ENCODE measurements at regions not wholly inside any gene's neighbourhood (a gene's known extent, or its start where the extent isn't known, plus 50 kb on each side); places are given as distances from the start of the nearest gene placed in this dataset.

- DNase-seq (ENCODE audit: extremely low read depth, low read depth, low spot score): no peak
Measured at GRCh38 chr12:24307716-24308335, 358.4 kb upstream of the SOX5 start.

GRCh38 chr12:24307153-24307552, 357.7 kb upstream of the SOX5 start:
- no peak for DNase-seq (ENCODE audit: extremely low read depth, low read depth, low spot score)

- no peak for DNase-seq (ENCODE audit: extremely low read depth, low read depth, low spot score)
Measured at GRCh38 chr12:24306001-24306400, 356.5 kb upstream of the SOX5 start.

GRCh38 chr12:24304285-24304684, 354.8 kb upstream of the SOX5 start:
- no peak for DNase-seq (ENCODE audit: extremely low read depth, low read depth, low spot score)

- no peak for DNase-seq (ENCODE audit: extremely low read depth, low read depth, low spot score)
Measured at GRCh38 chr12:24302708-24303107, 353.2 kb upstream of the SOX5 start.

GRCh38 chr12:24297516-24297915, 348.0 kb upstream of the SOX5 start:
- no peak for DNase-seq (ENCODE audit: extremely low read depth, low read depth, low spot score)

- DNase-seq (ENCODE audit: extremely low read depth, low read depth, low spot score): no peak
Measured at GRCh38 chr12:24293549-24293948, 344.1 kb upstream of the SOX5 start.

GRCh38 chr12:24287963-24288362, 338.5 kb upstream of the SOX5 start:
- DNase-seq (ENCODE audit: extremely low read depth, low read depth, low spot score): no peak

- no peak for DNase-seq (ENCODE audit: extremely low read depth, low read depth, low spot score)
Measured at GRCh38 chr12:24285448-24285847, 336.0 kb upstream of the SOX5 start.

- DNase-seq (ENCODE audit: extremely low read depth, low read depth, low spot score): no peak
Measured at GRCh38 chr12:24281341-24281740, 331.9 kb upstream of the SOX5 start.

- no peak for DNase-seq (ENCODE audit: extremely low read depth, low read depth, low spot score)
Measured at GRCh38 chr12:24280056-24280842, 330.8 kb upstream of the SOX5 start.

- DNase-seq (ENCODE audit: extremely low read depth, low read depth, low spot score): no peak
Measured at GRCh38 chr12:24278832-24279231, 329.4 kb upstream of the SOX5 start.

- DNase-seq (ENCODE audit: extremely low read depth, low read depth, low spot score): no peak
Measured at GRCh38 chr12:24270965-24271364, 321.5 kb upstream of the SOX5 start.

- DNase-seq (ENCODE audit: extremely low read depth, low read depth, low spot score): no peak
Measured at GRCh38 chr12:24270464-24270863, 321.0 kb upstream of the SOX5 start.

- no peak for DNase-seq (ENCODE audit: extremely low read depth, low read depth, low spot score)
Measured at GRCh38 chr12:24268663-24269186, 319.3 kb upstream of the SOX5 start.

- DNase-seq (ENCODE audit: extremely low read depth, low read depth, low spot score): no peak
Measured at GRCh38 chr12:24266982-24267381, 317.5 kb upstream of the SOX5 start.

- no peak for DNase-seq (ENCODE audit: extremely low read depth, low read depth, low spot score)
Measured at GRCh38 chr12:24256684-24257083, 307.2 kb upstream of the SOX5 start.

- no peak for DNase-seq (ENCODE audit: extremely low read depth, low read depth, low spot score)
Measured at GRCh38 chr12:24255920-24256665, 306.6 kb upstream of the SOX5 start.

GRCh38 chr12:24252602-24253001, 303.1 kb upstream of the SOX5 start:
- DNase-seq (ENCODE audit: extremely low read depth, low read depth, low spot score): no peak

- DNase-seq (ENCODE audit: extremely low read depth, low read depth, low spot score): no peak
Measured at GRCh38 chr12:24246934-24247333, 297.5 kb upstream of the SOX5 start.

- DNase-seq (ENCODE audit: extremely low read depth, low read depth, low spot score): no peak
Measured at GRCh38 chr12:24246376-24246775, 296.9 kb upstream of the SOX5 start.

- no peak for DNase-seq (ENCODE audit: extremely low read depth, low read depth, low spot score)
Measured at GRCh38 chr12:24244801-24245200, 295.3 kb upstream of the SOX5 start.

Measured in glomerular endothelial cell (primary cell).